Body of pancreas (tissue), 4 donors: ENCODE measurements at regions not wholly inside any gene's neighbourhood (a gene's known extent, or its start where the extent isn't known, plus 50 kb on each side); places are given as distances from the start of the nearest gene placed in this dataset.

Source experiments
- ATAC-seq: fragments of 150-250 bp; one replicate; pipeline ENCODE4 v1.9.1; 2016
- DNase-seq, 4 donors: peaks; one replicate each; pipeline ENCODE4 v3.0.0-alpha.2; 2019
- H3K27ac ChIP-seq, 4 donors: fragments of 200-600 bp; sonication (generic); 1 replicate in 3 of 4; 2 replicates in 1 of 4; pipeline versions ENCODE4 v1.5.1 to v1.6.1; 2016 to 2019; ENCODE audit warnings: mild to moderate bottlenecking in 1 of 4, mixed read lengths in 1 of 4, moderate library complexity in 1 of 4
- H3K27me3 ChIP-seq, 2 donors: fragments of 200-600 bp; sonication (generic); one replicate each; pipeline ENCODE4 v1.6.0; 2016; ENCODE audit warnings: mild to moderate bottlenecking in 1 of 2
- H3K36me3 ChIP-seq, 2 donors: fragments of 200-600 bp; sonication (generic); replicated peaks in 1 of 2; 2 replicates each; pipeline ENCODE4 v1.5.1; 2016; ENCODE audit warnings: low read depth in 2 of 2; ENCODE audit not compliant: insufficient read depth in 1 of 2
- H3K4me1 ChIP-seq: fragments of 200-600 bp; sonication (generic); one replicate; pipeline ENCODE4 v1.6.0; 2016
- H3K4me3 ChIP-seq, 2 donors: fragments of 200-600 bp; sonication (generic); 1 replicate in 1 of 2; 2 replicates in 1 of 2; pipeline ENCODE4 v1.5.1; 2016 to 2019
- H3K9me3 ChIP-seq, 3 donors: fragments of 200-600 bp; sonication (generic); 1 replicate in 2 of 3; 2 replicates in 1 of 3; pipeline ENCODE4 v1.5.1; 2016
- POLR2A ChIP-seq, 3 donors: fragments of 450-650 bp; IDR thresholded peaks; one replicate each; pipeline ENCODE4 v1.6.1; 2016; ENCODE audit warnings: antibody characterized with exemption in 3 of 3, mild to moderate bottlenecking in 2 of 3
- WGBS, 2 donors: methylation state at CpG; one replicate each; pipeline ENCODE4 v1.1.5; 2017; 5-methylcytosine and 5-hydroxymethylcytosine counted together
- intact Hi-C: fragments of 100-400 bp; cut with DNase I; formaldehyde crosslinking; loops from one replicate; pipeline ENCODE4 v1.15.1; 2023
- TF ChIP-seq, protein P1 (sequence below), 7 experiments: fragments of 450-650 bp in 4 of 7; fragments of 200-600 bp in 3 of 7; sonication (generic) in 3 of 7; IDR thresholded peaks; one replicate each; pipeline ENCODE4 v1.5.1; 2016 to 2019; ENCODE audit warnings: antibody characterized with exemption in 7 of 7

DNA sequence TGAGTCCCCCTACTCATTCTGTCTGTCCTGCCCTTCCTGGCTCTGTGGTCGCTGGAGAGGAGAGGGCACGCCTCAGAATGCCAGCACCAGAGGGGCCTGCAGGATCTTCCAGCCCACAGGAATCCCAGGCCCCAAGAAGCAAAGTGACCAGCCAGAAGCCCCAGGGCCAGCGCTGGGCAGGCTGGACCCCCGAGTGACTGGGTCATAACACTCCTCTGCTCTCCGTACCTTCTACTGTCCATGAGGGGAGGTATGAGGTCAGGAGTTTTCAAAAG lies 102.6 kb upstream of the GPR26 start:
- WGBS, 2 donors, result 47 to 76% methylated on average over 3 to 5 of the region's 5 CpGs
- no peak for ATAC-seq
- Histone ChIP-seq H3K4me3 (no peak overlapping the region), H3K27me3 (no peaks in the 10 kb centered on the region), H3K27ac (no peak overlapping the region), H3K4me1 (no peaks in the 10 kb centered on the region), H3K36me3 (no peaks in the 10 kb centered on the region), H3K9me3 (no peaks in the 10 kb centered on the region)
- DNase-seq, result no peak
- intact Hi-C loops, result loop anchor here (5.0 kb wide), 1 partner anchor 431 kb away; no protein-coding TSS in a partner anchor
- TF ChIP-seq, protein P1, sequence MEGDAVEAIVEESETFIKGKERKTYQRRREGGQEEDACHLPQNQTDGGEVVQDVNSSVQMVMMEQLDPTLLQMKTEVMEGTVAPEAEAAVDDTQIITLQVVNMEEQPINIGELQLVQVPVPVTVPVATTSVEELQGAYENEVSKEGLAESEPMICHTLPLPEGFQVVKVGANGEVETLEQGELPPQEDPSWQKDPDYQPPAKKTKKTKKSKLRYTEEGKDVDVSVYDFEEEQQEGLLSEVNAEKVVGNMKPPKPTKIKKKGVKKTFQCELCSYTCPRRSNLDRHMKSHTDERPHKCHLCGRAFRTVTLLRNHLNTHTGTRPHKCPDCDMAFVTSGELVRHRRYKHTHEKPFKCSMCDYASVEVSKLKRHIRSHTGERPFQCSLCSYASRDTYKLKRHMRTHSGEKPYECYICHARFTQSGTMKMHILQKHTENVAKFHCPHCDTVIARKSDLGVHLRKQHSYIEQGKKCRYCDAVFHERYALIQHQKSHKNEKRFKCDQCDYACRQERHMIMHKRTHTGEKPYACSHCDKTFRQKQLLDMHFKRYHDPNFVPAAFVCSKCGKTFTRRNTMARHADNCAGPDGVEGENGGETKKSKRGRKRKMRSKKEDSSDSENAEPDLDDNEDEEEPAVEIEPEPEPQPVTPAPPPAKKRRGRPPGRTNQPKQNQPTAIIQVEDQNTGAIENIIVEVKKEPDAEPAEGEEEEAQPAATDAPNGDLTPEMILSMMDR (IDR thresholded peaks at IDR 0.05), result no peak
- no peak for TF ChIP-seq POLR2A (IDR thresholded peaks at IDR 0.05)

DNA sequence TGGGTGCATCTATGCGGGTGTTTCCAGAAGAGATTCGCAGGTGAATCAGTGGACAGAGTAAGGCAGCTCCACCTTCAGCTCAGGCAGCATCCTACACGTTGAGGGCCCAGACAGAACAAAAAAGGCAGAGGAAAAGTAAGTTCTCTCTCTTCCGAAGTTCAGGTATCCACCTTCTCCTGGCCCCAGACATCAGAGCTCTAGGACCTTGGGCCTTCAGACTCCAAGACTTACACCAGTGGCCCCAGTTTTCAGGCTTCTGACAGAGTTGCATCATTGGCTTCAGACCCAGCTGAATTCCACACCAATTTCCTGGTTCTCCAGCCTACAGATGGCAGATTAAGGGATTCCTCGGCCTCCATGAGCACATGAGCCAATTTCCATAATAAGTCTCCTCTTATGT lies 102.2 kb upstream of the GPR26 start:
- no peaks in the 10 kb centered on the region for H3K4me1 ChIP-seq
- H3K27ac ChIP-seq, result no peak overlapping the region
- ATAC-seq (no peak), DNase-seq (no peak)
- no peak overlapping the region for H3K4me3 ChIP-seq
- 65 to 66% methylated on average over 5 of the region's 5 CpGs for WGBS, 2 donors
- H3K36me3 ChIP-seq, result no peaks in the 10 kb centered on the region
- TF ChIP-seq, protein P1 (IDR thresholded peaks at IDR 0.05), result no peak
- no peak for TF ChIP-seq POLR2A (IDR thresholded peaks at IDR 0.05)
- H3K9me3 ChIP-seq, result no peaks in the 10 kb centered on the region
- no peaks in the 10 kb centered on the region for H3K27me3 ChIP-seq
- intact Hi-C loops, result loop anchor here (5.0 kb wide), 1 partner anchor 432 kb away; no protein-coding TSS in a partner anchor

DNA sequence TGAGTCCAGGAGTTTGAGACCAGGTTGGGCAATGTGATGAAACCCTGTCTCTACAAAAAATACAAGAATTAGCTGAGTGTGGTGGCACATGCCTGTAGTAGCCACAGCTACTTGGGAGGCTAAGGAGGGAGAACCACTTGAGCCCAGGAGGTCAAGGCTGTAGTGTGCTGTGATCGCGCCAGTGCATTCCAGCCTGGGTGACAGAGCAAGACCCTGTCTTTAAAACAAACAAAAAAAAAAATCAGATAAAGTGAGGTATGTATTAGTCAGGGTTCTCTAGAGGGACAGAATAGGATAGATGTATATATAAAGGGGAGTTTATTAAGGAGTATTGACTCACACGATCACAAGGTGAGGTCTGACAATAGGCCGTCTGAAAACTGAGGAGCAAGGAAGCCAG lies 101.5 kb upstream of the GPR26 start:
- Histone ChIP-seq H3K9me3 (no peaks in the 10 kb centered on the region), H3K36me3 (no peaks in the 10 kb centered on the region), H3K27me3 (no peaks in the 10 kb centered on the region), H3K27ac (no peak overlapping the region), H3K4me3 (no peak overlapping the region), H3K4me1 (no peaks in the 10 kb centered on the region)
- ATAC-seq, result no peak
- DNase-seq, result no peak
- TF ChIP-seq, protein P1 (IDR thresholded peaks at IDR 0.05), result no peak
- TF ChIP-seq POLR2A (IDR thresholded peaks at IDR 0.05), result no peak
- intact Hi-C loops, result loop anchor here (5.0 kb wide), 1 partner anchor 432 kb away; no protein-coding TSS in a partner anchor
- WGBS, 2 donors, result 74 to 77% methylated on average over 4 of the region's 4 CpGs

DNA sequence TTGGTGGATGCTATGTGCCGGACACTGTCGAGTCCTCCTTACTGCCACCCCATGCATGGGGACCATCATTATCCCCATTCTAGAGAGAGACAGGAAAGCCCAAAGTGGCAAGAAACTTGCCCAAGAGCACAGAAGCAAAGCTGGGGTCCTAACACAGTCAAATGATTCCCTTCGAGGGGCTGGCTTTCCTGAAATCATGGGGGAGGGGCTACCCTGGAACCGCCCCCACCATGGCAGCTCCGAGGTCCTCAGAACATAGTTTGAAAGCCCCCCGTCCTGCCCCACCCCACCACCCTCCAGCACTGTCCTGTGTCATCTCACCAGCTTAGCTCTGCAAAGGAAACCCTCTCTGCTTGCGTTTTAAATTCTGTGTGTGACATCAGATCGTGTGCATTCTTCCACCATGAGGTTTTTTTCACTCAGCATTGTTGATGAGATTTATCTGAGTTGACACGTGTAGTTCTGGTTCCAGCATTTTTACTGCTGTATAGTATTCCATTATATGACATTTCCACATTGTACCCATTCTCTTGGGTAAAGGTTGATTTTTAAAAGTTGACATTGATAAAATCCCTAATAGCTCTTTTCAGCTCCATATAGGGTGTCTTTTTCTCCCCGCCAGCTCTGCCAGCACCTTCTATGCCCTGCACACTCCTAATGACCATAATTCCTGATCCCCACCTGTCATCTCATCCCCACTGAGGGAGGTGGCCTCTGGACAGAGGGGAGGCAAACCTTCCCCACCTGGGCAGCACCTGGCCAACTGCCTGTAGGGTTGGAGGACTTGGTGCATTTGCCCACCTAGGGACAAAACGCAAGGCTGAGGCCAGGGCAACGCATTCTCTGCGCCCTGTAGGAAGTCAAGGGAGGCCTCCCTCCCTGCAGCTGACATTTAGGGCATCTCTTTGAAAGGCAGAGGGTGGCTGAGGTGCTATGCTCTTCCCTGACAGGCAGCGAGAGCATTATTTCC lies 100.2 kb upstream of the GPR26 start:
- intact Hi-C loops, result no loop called here
- TF ChIP-seq, protein P1 (IDR thresholded peaks at IDR 0.05), result no peak
- TF ChIP-seq POLR2A (IDR thresholded peaks at IDR 0.05), result no peak
- DNase-seq (no peak), ATAC-seq (no peak)
- Histone ChIP-seq H3K9me3 (no peaks in the 10 kb centered on the region), H3K4me1 (no peaks in the 10 kb centered on the region), H3K27ac (no peak overlapping the region), H3K4me3 (no peak overlapping the region), H3K36me3 (no peaks in the 10 kb centered on the region), H3K27me3 (no peaks in the 10 kb centered on the region)
- WGBS, 2 donors, result 69% methylated on average over 12 to 14 of the region's 14 CpGs
